ENCODE measurements at regions not wholly inside any gene's neighbourhood (a gene's known extent, or its start where the extent isn't known, plus 50 kb on each side); places are given as distances from the start of the nearest gene placed in this dataset.
"Not testable (repeated sequence)": the region's sequence is repeated elsewhere in the genome, so short reads cannot be mapped to it uniquely, and the experiment has no call there.

- intact Hi-C loops (cut with micrococcal nuclease): no loop called here
- H3K9me3 Mint-ChIP-seq: peaks cover 3% of the 10 kb centered on the region
- no peak overlapping the region for H3K27ac Mint-ChIP-seq
- H3K4me3 Mint-ChIP-seq: no peak overlapping the region
- H3K4me1 Mint-ChIP-seq (ENCODE audit: low read depth): peaks cover 32% of the 10 kb centered on the region
- no peak for DNase-seq (ENCODE audit: low spot score)
- peaks cover 3% of the 10 kb centered on the region for H3K36me3 Mint-ChIP-seq (ENCODE audit: low read depth)
- H3K27me3 Mint-ChIP-seq (ENCODE audit: insufficient read depth): peaks cover 4% of the 10 kb centered on the region
These were observed 119.5 kb upstream of the SPATA12 start for GRCh38 chr3:56940976-56941375.

- Mint-ChIP-seq H3K4me1 (ENCODE audit: low read depth) (peaks cover 32% of the 10 kb centered on the region), H3K27me3 (ENCODE audit: insufficient read depth) (peaks cover 4% of the 10 kb centered on the region), H3K9me3 (peaks cover 7% of the 10 kb centered on the region), H3K27ac (no peak overlapping the region), H3K4me3 (no peak overlapping the region), H3K36me3 (ENCODE audit: low read depth) (peaks cover 6% of the 10 kb centered on the region)
- intact Hi-C loops (cut with micrococcal nuclease): no loop called here
- no peak for DNase-seq (ENCODE audit: low spot score)
These were observed 120.1 kb upstream of the SPATA12 start for GRCh38 chr3:56940321-56940720.

GRCh38 chr3:56939834-56940233, 120.6 kb upstream of the SPATA12 start:
- H3K4me1 Mint-ChIP-seq (ENCODE audit: low read depth): peaks cover 28% of the 10 kb centered on the region
- H3K9me3 Mint-ChIP-seq: peaks cover 8% of the 10 kb centered on the region
- intact Hi-C loops (cut with micrococcal nuclease): no loop called here
- DNase-seq (ENCODE audit: low spot score): no peak
- peaks cover 6% of the 10 kb centered on the region for H3K36me3 Mint-ChIP-seq (ENCODE audit: low read depth)
- no peak overlapping the region for H3K4me3 Mint-ChIP-seq
- H3K27ac Mint-ChIP-seq: no peak overlapping the region
- H3K27me3 Mint-ChIP-seq (ENCODE audit: insufficient read depth): peaks cover 4% of the 10 kb centered on the region

DNA sequence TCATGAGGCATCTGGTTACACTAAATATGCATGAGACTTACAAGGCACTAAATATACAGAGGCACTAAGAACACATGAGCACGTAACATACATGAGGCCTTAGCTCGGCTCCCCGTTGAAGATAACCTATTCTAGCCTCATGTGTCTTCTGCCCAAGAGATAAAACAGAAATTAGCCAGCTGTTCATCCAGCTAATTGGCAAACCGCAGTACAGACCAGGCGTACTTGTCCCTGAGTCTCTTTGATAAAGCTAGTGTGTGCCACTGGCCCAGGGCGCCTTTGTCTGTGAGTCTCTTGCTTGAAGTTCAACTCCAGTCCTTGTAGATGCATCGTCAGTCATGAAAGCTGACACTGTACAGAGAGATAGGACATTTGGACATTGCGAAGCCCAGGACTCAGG, 121.9 kb upstream of the SPATA12 start:
- H3K4me1 Mint-ChIP-seq (ENCODE audit: low read depth): peaks cover 27% of the 10 kb centered on the region
- H3K27ac Mint-ChIP-seq: no peak overlapping the region
- H3K4me3 Mint-ChIP-seq: no peak overlapping the region
- H3K9me3 Mint-ChIP-seq: peaks cover 11% of the 10 kb centered on the region
- intact Hi-C loops (cut with micrococcal nuclease): no loop called here
- DNase-seq (ENCODE audit: low spot score): no peak
- peaks cover 6% of the 10 kb centered on the region for H3K36me3 Mint-ChIP-seq (ENCODE audit: low read depth)
- H3K27me3 Mint-ChIP-seq (ENCODE audit: insufficient read depth): peaks cover 6% of the 10 kb centered on the region

GRCh38 chr3:56937580-56937979, 122.9 kb upstream of the SPATA12 start:
- Mint-ChIP-seq H3K36me3 (ENCODE audit: low read depth) (peaks cover 6% of the 10 kb centered on the region), H3K9me3 (peaks cover 18% of the 10 kb centered on the region), H3K4me3 (no peak overlapping the region), H3K27ac (no peak overlapping the region), H3K27me3 (ENCODE audit: insufficient read depth) (peaks cover 6% of the 10 kb centered on the region), H3K4me1 (ENCODE audit: low read depth) (peaks cover 20% of the 10 kb centered on the region)
- no peak for DNase-seq (ENCODE audit: low spot score)
- intact Hi-C loops (cut with micrococcal nuclease): no loop called here

DNA sequence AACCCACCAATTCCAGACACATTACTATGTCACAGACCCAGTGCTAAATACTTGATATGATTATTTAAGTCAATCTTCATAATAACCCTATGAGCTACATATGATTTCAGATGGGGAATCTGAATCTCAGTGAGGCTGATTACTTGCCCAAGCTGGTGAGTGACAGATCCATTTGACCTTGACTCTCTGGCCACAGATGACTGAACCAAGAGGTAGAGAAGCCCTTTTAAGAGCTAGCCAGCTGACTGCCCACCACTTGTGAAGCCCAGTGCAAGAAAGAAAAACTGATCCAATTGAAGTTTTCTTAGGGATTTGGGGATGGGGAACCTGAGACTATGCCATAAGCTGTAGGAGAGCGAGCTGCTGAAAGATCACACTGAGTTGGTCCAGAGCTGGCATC, 124.7 kb upstream of the SPATA12 start:
- Mint-ChIP-seq H3K27ac (no peak overlapping the region), H3K27me3 (ENCODE audit: insufficient read depth) (peaks cover 6% of the 10 kb centered on the region), H3K9me3 (peaks cover 22% of the 10 kb centered on the region), H3K4me3 (no peak overlapping the region), H3K4me1 (ENCODE audit: low read depth) (peaks cover 26% of the 10 kb centered on the region), H3K36me3 (ENCODE audit: low read depth) (peaks cover 5% of the 10 kb centered on the region)
- intact Hi-C loops (cut with micrococcal nuclease): no loop called here
- no peak for DNase-seq (ENCODE audit: low spot score)

DNA sequence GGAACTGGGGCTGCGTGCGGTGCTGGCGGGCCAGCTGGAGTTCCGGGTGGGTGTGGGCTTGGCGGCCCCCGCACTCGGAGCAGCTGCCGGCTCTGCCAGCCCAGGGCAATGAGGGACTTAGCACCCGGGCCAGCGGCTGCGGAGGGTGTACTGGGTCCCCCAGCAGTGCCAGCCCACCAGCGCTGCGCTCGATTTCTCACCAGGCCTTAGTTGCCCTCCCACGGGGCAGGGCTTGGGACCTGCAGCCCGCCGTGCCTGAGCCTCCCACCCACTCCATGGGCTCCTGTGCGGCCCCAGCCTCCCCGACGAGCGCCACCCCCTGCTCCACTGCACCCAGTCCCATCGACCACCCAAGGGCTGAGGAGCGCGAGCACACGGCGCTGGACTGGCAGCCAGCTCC, 126.0 kb upstream of the SPATA12 start:
- H3K27me3 Mint-ChIP-seq (ENCODE audit: insufficient read depth); H3K27ac Mint-ChIP-seq; DNase-seq (ENCODE audit: low spot score); H3K4me3 Mint-ChIP-seq; H3K36me3 Mint-ChIP-seq (ENCODE audit: low read depth); intact Hi-C loops (cut with micrococcal nuclease): not testable (repeated sequence)
- H3K4me1 Mint-ChIP-seq (ENCODE audit: low read depth): peaks cover 36% of the 10 kb centered on the region
- peaks cover 22% of the 10 kb centered on the region for H3K9me3 Mint-ChIP-seq

DNA sequence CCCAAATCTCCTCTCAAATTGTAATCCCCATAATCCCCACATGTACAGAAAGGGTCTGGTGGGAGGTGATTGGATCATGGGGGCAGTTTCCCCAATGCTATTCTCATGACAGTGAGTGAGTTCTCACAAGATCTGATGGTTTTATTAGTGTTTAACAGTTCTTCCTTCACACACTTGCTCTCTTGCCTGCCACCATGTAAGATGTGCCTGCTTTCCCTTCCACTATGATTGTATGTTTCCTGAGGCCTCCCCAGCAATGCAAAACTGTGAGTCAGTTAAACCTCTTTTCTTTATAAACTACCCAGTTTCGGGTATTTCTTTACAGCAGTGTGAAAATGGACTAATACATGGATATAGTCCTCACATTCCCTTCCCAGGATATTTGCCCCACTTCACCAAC, 126.7 kb upstream of the SPATA12 start:
- Mint-ChIP-seq H3K36me3 (ENCODE audit: low read depth) (peaks cover 5% of the 10 kb centered on the region), H3K27me3 (ENCODE audit: insufficient read depth) (peaks cover 4% of the 10 kb centered on the region), H3K4me3 (no peak overlapping the region), H3K9me3 (peaks cover 22% of the 10 kb centered on the region), H3K4me1 (ENCODE audit: low read depth) (peaks cover 42% of the 10 kb centered on the region), H3K27ac (no peak overlapping the region)
- DNase-seq (ENCODE audit: low spot score): no peak
- intact Hi-C loops (cut with micrococcal nuclease): no loop called here

- Mint-ChIP-seq H3K9me3 (peaks cover 22% of the 10 kb centered on the region), H3K4me3 (no peak overlapping the region), H3K4me1 (ENCODE audit: low read depth) (peaks cover 50% of the 10 kb centered on the region), H3K27me3 (ENCODE audit: insufficient read depth) (peaks cover 4% of the 10 kb centered on the region), H3K36me3 (ENCODE audit: low read depth) (peaks cover 5% of the 10 kb centered on the region), H3K27ac (no peak overlapping the region)
- intact Hi-C loops (cut with micrococcal nuclease): no loop called here
- no peak for DNase-seq (ENCODE audit: low spot score)
These were observed 127.6 kb upstream of the SPATA12 start for GRCh38 chr3:56932866-56933265.

DNA sequence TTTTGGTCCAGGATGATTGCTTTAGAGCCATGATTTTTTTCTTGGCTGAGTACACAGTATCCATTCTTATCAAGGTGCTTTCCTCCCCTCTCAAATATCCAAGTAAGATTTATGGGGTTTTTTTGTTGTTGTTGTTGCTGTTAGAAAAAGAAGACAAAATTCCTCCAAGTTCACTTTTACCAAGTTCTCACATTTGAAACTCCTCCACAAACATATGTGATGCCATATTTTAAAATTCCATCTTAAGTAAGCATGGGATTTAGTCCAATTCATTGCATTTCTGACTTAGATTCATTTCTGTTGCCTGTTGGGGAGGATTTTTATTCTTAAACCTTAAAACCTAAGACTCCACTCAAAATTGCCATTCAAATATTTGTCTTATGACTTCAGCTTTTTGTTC, 128.6 kb upstream of the SPATA12 start:
- peaks cover 22% of the 10 kb centered on the region for H3K9me3 Mint-ChIP-seq
- peaks cover 5% of the 10 kb centered on the region for H3K36me3 Mint-ChIP-seq (ENCODE audit: low read depth)
- no peak overlapping the region for H3K27ac Mint-ChIP-seq
- H3K4me3 Mint-ChIP-seq: no peak overlapping the region
- peaks cover 44% of the 10 kb centered on the region for H3K4me1 Mint-ChIP-seq (ENCODE audit: low read depth)
- peaks cover 4% of the 10 kb centered on the region for H3K27me3 Mint-ChIP-seq (ENCODE audit: insufficient read depth)
- DNase-seq (ENCODE audit: low spot score): no peak
- intact Hi-C loops (cut with micrococcal nuclease): loop anchor here (1.0 kb wide), 1 partner anchor 9 kb away; no protein-coding TSS in a partner anchor

DNA sequence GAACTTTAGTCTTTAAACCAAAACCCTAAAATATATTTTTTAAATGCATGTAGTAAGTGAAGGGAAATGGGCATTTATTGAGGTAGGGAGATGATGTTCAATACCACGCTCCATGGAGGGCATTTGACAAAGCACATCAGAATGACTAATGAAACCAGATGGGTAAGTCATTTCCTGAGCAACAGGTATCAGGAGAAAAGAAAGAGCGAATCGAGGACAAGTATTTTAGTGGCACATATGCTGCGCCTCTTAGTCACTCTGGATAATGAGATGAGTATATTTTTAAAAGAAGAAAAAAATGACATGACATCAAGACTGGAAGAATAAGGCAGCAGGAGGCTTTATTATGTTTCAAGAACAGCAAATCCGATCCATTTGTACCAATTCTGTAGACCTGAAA, 129.0 kb upstream of the ARHGEF3 start:
- Mint-ChIP-seq H3K27me3 (ENCODE audit: insufficient read depth) (peaks cover 2% of the 10 kb centered on the region), H3K4me1 (ENCODE audit: low read depth) (peaks cover 54% of the 10 kb centered on the region), H3K4me3 (peak overlapping the region; percentile 27), H3K27ac (no peak overlapping the region), H3K36me3 (ENCODE audit: low read depth) (peaks cover 5% of the 10 kb centered on the region), H3K9me3 (peaks cover 21% of the 10 kb centered on the region)
- intact Hi-C loops (cut with micrococcal nuclease): loop anchor here (1.0 kb wide), 1 partner anchor 7 kb away; no protein-coding TSS in a partner anchor
- DNase-seq (ENCODE audit: low spot score): no peak

DNA sequence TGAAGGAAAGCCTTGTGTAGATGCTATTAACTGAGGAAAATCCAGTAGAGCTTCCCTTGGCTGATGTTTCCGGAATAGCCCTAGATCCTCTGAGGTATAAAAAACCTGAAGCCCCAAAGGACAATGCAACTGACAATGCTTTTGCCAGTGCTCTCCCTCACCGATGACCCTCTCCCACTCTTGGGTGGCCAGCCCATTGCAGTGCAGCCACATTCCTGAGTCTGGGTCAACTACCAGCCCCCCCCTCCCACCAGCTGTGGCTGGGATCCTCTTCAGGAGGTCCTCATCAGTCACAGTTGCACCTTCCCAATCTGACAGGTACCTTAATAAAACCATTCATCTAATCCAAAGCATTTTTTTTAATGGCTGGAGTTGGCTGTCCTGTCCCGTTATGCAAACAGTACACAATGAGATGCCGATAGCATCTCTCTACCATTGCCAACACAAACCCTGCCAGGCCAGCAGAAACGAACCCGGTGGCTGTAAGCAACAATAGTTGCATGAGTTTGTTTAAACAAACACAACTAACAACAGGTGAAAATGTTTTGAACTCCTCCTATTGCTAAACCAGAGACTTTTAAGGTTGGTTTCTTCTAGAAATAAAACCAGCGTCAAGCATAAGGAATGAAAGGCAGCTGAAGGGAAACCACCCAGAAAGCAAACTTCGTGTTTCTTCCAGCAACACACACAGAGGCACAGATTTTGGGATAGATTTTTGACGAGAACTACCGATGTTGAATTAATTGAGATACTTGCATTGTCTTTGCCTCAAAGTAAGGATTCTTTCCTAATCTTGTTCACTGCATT, 128.3 kb upstream of the ARHGEF3 start:
- peaks cover 2% of the 10 kb centered on the region for H3K27me3 Mint-ChIP-seq (ENCODE audit: insufficient read depth)
- peaks cover 16% of the 10 kb centered on the region for H3K9me3 Mint-ChIP-seq
- H3K4me3 Mint-ChIP-seq: no peak overlapping the region
- H3K27ac Mint-ChIP-seq: no peak overlapping the region
- DNase-seq (ENCODE audit: low spot score): no peak
- H3K36me3 Mint-ChIP-seq (ENCODE audit: low read depth): peaks cover 2% of the 10 kb centered on the region
- peaks cover 54% of the 10 kb centered on the region for H3K4me1 Mint-ChIP-seq (ENCODE audit: low read depth)
- intact Hi-C loops (cut with micrococcal nuclease): no loop called here

- no peak overlapping the region for H3K4me3 Mint-ChIP-seq
- peaks cover 68% of the 10 kb centered on the region for H3K4me1 Mint-ChIP-seq (ENCODE audit: low read depth)
- intact Hi-C loops (cut with micrococcal nuclease): no loop called here
- DNase-seq (ENCODE audit: low spot score): no peak
- no peak overlapping the region for H3K27ac Mint-ChIP-seq
- peaks cover 2% of the 10 kb centered on the region for H3K36me3 Mint-ChIP-seq (ENCODE audit: low read depth)
- peaks cover 10% of the 10 kb centered on the region for H3K9me3 Mint-ChIP-seq
- H3K27me3 Mint-ChIP-seq (ENCODE audit: insufficient read depth): no peaks in the 10 kb centered on the region
These were observed 126.8 kb upstream of the ARHGEF3 start for GRCh38 chr3:56928379-56929068.
